ENCODE measurements at regions not wholly inside any gene's neighbourhood (a gene's known extent, or its start where the extent isn't known, plus 50 kb on each side); places are given as distances from the start of the nearest gene placed in this dataset.

GRCh38 chr7:19213746-19214145, 68.5 kb upstream of the FERD3L start:
- TF ChIP-seq ESRRA (IDR thresholded peaks at IDR 0.05; ENCODE audit: borderline replicate concordance, low read length) (no peak), POLR2A (IDR thresholded peaks at IDR 0.05; ENCODE audit: low read length) (no peak), POLR2AphosphoS2 (conservative IDR thresholded peaks at IDR 0.05; ENCODE audit: low read length) (no peak), CBX8 (IDR thresholded peaks at IDR 0.05) (no peak), MAX (IDR thresholded peaks at IDR 0.05) (no peak), KDM5A (IDR thresholded peaks at IDR 0.05) (no peak)
- TF ChIP-seq, protein P1, sequence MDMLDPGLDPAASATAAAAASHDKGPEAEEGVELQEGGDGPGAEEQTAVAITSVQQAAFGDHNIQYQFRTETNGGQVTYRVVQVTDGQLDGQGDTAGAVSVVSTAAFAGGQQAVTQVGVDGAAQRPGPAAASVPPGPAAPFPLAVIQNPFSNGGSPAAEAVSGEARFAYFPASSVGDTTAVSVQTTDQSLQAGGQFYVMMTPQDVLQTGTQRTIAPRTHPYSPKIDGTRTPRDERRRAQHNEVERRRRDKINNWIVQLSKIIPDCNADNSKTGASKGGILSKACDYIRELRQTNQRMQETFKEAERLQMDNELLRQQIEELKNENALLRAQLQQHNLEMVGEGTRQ (IDR thresholded peaks at IDR 0.05), result no peak

Data from A549 (cell line).